ENCODE measurements at regions not wholly inside any gene's neighbourhood (a gene's known extent, or its start where the extent isn't known, plus 50 kb on each side); places are given as distances from the start of the nearest gene placed in this dataset.

DNA sequence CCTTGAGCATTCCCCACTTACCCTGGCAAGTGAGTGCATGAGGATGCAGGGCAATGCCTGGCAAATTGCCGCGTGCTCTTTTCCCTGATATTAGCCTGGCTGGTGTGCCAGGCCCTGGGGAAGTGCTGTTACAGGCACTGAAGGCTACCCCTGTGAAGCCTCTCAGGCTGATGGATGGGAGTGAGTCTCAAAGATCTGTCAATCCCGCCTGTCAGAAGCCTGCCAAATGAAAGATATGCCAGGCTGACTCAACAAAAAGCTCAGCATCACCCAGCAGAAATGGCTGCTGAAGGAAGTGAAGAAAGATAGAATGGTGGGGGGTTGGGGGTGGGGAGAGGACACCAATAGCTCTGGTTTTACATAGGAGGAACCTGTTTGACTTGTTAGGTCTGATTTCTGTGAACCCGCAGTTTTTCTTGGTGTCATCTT lies 112.1 kb downstream of the LACC1 start:
- no peaks in the 10 kb centered on the region for H3K36me3 Mint-ChIP-seq
- H3K4me3 Mint-ChIP-seq = no peak overlapping the region
- ATAC-seq (ENCODE audit: low read depth) = no peak
- peaks cover 5% of the 10 kb centered on the region for H3K27me3 Mint-ChIP-seq
- no peak for DNase-seq
- POLR2A ChIA-PET = no interaction called here
- peaks cover 11% of the 10 kb centered on the region for H3K9me3 Mint-ChIP-seq
- no peak overlapping the region for H3K27ac Mint-ChIP-seq
- H3K4me1 Mint-ChIP-seq = no peaks in the 10 kb centered on the region

DNA sequence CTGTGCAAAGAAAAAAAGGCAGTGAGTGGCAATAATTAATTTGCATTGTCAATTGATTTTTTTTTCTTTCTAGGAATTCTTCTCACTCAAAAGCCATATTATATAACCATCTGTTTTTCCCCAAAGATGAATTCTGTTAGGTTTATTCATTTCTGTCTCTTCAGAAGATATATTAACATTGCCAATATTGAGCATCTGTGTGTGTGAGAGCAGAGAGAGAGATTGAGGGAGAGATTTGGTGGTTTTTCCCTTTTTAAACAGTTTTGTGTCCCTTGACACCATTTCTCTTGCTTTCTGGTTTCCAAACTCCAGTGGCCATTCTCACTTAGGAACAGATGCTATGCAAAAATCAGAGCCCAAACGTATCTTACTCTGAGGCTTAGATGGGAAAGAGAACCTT lies 112.5 kb downstream of the LACC1 start:
- H3K36me3 Mint-ChIP-seq = no peaks in the 10 kb centered on the region
- no peak for DNase-seq
- POLR2A ChIA-PET = no interaction called here
- no peaks in the 10 kb centered on the region for H3K4me1 Mint-ChIP-seq
- no peak for ATAC-seq (ENCODE audit: low read depth)
- H3K4me3 Mint-ChIP-seq = no peak overlapping the region
- peaks cover 11% of the 10 kb centered on the region for H3K9me3 Mint-ChIP-seq
- no peak overlapping the region for H3K27ac Mint-ChIP-seq
- peaks cover 5% of the 10 kb centered on the region for H3K27me3 Mint-ChIP-seq

DNA sequence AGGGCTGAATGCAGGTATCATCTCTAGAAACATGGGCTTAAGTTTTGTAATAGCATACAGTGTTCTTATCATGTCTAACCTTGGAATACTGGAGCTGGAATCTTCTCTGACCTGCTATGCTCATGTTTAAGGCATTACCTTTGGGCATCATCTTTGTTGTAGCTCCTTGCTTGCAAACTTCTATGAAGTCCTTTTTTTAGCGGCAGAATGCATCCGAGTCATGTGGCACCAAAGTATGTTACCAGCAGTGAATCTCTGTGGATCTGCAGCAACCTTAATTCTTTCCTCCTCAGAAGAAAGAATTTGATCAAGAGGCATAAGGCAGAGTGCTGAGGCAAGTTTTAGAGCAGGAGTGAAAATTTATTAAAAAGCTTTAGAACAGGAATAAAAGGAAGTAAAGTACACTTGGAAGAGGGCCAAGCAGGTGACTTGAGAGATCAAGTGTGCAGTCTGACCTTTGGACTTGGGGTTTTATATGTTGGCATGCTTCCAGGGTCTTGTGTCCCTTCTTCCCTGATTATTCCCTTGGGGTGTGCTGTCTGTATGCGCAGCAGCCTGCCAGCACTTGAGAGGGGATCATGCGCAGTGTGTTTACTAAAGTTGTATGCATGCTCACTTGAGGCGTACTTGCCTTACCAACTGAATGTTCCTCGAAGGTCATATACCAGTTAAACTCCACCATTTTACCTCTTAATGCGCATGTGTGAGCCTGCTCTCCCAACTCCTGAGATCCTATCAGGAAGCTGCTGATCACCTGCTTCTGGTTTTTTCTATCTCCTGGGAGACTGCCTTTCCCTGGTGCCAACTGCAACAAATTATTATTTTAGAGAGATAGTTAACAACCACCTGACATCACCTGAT lies 115.5 kb downstream of the LACC1 start:
- Mint-ChIP-seq H3K36me3 (no peaks in the 10 kb centered on the region), H3K4me3 (no peak overlapping the region), H3K27ac (no peak overlapping the region), H3K9me3 (peaks cover 11% of the 10 kb centered on the region), H3K27me3 (peaks cover 5% of the 10 kb centered on the region), H3K4me1 (no peaks in the 10 kb centered on the region)
- POLR2A ChIA-PET = no interaction called here
- no peak for DNase-seq
- ATAC-seq (ENCODE audit: low read depth) = no peak

DNA sequence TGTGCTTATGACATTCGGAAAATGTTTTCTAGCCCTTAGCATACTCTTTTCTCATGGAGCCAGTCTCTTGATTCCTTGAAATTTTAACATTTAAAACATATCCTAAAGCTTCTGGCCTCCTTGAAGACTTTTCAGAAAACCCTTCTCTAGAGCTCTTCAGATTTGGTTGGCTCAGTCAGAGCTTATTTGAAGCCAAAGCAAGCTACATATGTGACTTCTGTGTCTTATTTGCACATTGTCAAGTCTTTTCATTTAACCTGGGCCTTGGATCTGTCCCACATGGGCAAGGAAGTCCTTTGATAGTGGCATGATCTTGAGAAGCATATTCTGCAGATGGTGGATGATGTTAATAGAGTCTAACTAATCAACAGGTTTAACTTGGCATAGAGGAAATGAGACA lies 116.5 kb downstream of the LACC1 start:
- no peak for ATAC-seq (ENCODE audit: low read depth)
- Mint-ChIP-seq H3K27ac (no peak overlapping the region), H3K4me1 (no peaks in the 10 kb centered on the region), H3K4me3 (no peak overlapping the region), H3K27me3 (peaks cover 7% of the 10 kb centered on the region), H3K9me3 (peaks cover 11% of the 10 kb centered on the region), H3K36me3 (no peaks in the 10 kb centered on the region)
- no peak for DNase-seq
- POLR2A ChIA-PET = no interaction called here

DNA sequence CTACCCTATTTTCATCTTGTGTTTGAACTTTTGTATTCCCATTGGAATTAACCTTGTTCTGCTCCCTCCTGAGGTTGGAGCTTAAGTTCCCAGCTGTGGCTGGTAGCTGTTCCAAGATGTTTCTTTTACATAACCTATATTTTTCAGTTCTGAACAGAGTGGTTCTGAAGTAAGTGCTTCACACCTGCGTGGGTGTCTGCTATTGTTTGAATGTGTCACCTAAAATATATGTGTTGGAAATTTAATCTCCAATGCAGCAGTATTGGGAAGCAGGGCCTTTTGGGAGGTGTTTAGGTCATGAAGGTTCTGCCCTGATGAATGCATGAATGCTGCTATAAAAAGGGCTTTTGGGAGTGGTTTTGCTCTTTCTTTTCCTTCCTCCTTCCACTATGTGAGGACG lies 123.8 kb downstream of the LACC1 start:
- no peak overlapping the region for H3K4me3 Mint-ChIP-seq
- H3K36me3 Mint-ChIP-seq = no peaks in the 10 kb centered on the region
- ATAC-seq (ENCODE audit: low read depth) (no peak), DNase-seq (no peak)
- H3K9me3 Mint-ChIP-seq = no peaks in the 10 kb centered on the region
- H3K27me3 Mint-ChIP-seq = peaks cover 3% of the 10 kb centered on the region
- H3K27ac Mint-ChIP-seq = no peak overlapping the region
- POLR2A ChIA-PET = no interaction called here
- H3K4me1 Mint-ChIP-seq = no peaks in the 10 kb centered on the region

DNA sequence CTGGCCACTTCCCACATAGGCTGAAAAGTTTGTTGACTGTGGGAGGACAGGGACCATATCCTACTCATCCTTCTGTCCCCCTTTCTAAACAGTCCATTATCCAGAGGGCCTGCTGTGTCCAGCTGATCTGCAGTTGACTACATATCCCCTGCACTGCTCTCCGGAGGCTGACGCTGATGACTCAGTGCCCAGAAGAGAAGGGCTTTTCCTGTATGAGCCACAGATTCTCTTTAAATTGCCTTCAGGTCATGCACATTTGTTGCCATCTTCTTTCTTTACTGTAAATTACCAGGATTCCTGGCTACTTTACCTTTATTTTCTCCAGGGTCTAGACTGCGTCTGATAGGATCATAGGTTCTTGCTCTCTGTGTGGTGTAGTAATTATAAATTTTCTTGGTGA lies 125.2 kb downstream of the LACC1 start:
- no peak for ATAC-seq (ENCODE audit: low read depth)
- POLR2A ChIA-PET = no interaction called here
- H3K9me3 Mint-ChIP-seq = no peaks in the 10 kb centered on the region
- no peaks in the 10 kb centered on the region for H3K4me1 Mint-ChIP-seq
- H3K36me3 Mint-ChIP-seq = no peaks in the 10 kb centered on the region
- peaks cover 8% of the 10 kb centered on the region for H3K27me3 Mint-ChIP-seq
- no peak for DNase-seq
- no peak overlapping the region for H3K27ac Mint-ChIP-seq
- H3K4me3 Mint-ChIP-seq = no peak overlapping the region

DNA sequence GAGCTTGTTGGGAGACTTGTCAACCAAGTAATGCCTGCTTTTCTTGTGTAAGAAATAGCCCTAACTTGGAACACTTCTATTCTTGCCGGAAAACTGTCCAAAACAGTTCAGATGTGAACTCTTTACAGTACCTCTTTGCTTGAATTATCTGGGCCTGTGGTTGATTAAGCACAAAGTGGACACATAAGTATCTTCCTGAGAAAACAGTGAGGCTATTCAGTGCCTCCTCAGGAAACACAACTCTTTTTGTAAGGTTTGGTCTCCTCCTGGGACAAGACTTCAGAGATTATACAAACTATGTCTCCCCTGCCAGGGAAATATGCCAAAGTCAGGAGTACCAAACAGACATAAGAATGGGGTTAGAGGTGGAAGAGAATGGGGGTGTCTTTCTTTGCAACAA lies 127.7 kb downstream of the LACC1 start:
- Mint-ChIP-seq H3K4me1 (no peaks in the 10 kb centered on the region), H3K27ac (no peak overlapping the region), H3K27me3 (peaks cover 6% of the 10 kb centered on the region), H3K9me3 (no peaks in the 10 kb centered on the region), H3K4me3 (no peak overlapping the region), H3K36me3 (no peaks in the 10 kb centered on the region)
- DNase-seq = no peak
- POLR2A ChIA-PET = no interaction called here
- no peak for ATAC-seq (ENCODE audit: low read depth)

DNA sequence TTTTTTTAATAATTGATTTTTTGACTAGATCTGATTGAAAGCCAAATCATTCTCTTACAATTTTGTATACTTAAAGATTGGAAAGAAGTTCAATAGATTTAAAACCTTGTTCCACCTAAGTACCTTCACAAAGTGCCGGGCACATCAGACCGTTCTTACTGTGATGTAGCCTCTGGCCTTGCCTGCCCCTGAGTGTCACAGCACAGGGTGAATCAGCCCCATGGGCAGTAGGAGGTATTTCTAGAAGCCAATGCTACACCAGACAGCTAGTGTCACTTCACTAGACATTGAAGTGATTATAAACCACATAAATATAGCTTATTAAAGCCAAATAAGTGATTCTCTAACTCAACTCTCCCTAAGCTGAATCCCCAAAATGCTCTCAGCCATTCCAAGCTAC lies 131.3 kb downstream of the LACC1 start:
- Mint-ChIP-seq H3K4me1 (no peaks in the 10 kb centered on the region), H3K27me3 (peaks cover 6% of the 10 kb centered on the region), H3K36me3 (no peaks in the 10 kb centered on the region), H3K9me3 (no peaks in the 10 kb centered on the region), H3K27ac (no peak overlapping the region), H3K4me3 (no peak overlapping the region)
- ATAC-seq (ENCODE audit: low read depth) (no peak), DNase-seq (no peak)
- POLR2A ChIA-PET = no interaction called here

DNA sequence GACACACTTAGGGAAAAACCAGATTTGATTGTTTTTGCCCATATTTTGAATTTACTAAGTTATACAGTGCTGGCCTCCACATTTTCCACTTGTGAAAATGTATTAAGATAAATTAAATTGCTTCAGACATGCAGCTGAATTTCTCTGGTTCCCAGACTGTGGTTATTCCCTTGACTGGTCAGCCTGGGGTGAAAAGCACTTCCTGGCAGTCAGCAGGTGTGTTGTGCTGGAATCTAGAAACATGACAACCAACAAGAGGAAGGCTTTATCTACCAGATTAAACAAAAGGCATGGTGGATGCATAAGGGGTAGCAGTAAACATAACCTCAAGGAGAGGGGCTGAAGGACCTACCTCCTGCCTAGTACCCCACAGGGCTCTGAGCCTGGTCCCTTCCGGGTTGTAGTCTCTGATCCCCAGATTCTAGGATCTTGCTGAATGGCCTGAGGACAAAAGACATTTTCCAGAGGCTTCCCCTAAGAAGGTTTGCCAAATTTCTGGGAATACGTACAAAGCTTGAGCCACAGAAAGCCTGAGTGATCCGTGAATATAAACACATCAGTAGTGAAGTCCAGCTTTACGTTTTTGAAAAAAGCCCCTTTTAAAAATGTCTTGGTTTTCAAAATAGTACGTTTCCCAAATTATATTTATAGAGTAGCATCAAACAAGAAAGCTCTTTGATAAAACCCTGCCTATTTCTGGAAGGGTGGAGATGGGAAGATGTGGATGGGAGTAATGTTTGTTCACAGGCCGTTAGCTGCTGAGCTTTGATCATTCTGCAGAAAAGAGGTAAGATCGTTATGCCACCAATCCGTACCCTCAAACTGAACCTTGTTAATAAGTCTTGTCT lies 133.4 kb downstream of the LACC1 start:
- H3K4me1 Mint-ChIP-seq = peaks cover 4% of the 10 kb centered on the region
- POLR2A ChIA-PET = no interaction called here
- no peak overlapping the region for H3K27ac Mint-ChIP-seq
- H3K4me3 Mint-ChIP-seq = no peak overlapping the region
- DNase-seq (no peak), ATAC-seq (ENCODE audit: low read depth) (no peak)
- H3K27me3 Mint-ChIP-seq = peaks cover 4% of the 10 kb centered on the region
- H3K9me3 Mint-ChIP-seq = no peaks in the 10 kb centered on the region
- H3K36me3 Mint-ChIP-seq = no peaks in the 10 kb centered on the region

DNA sequence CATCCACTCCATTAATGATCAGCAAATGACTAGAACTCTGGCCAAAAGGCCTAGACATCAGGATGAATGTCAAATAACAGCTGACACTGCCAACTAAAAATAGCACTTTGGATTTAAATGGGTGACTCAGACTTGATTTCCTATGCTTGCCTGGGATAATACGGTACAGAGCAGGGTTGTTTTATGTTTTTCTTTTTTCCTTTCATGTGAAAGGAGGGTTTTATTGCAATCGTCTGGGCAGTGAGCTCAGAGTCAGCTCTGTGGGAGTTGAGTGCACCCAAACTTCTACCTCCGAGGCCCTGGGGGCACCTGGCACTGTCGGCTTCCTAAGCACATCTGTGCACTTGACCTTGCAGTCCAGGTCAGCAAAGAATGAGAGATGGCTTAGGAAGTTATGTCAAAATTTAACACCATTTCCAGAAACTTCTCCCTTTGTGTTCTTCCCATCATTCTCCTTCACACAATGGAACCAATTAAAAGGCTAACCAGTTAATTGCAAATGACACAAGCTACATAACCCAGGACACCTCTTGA lies 134.1 kb downstream of the LACC1 start:
- no peak overlapping the region for H3K27ac Mint-ChIP-seq
- H3K27me3 Mint-ChIP-seq = peaks cover 4% of the 10 kb centered on the region
- H3K4me1 Mint-ChIP-seq = peaks cover 4% of the 10 kb centered on the region
- DNase-seq (no peak), ATAC-seq (ENCODE audit: low read depth) (no peak)
- no peaks in the 10 kb centered on the region for H3K36me3 Mint-ChIP-seq
- H3K9me3 Mint-ChIP-seq = no peaks in the 10 kb centered on the region
- H3K4me3 Mint-ChIP-seq = no peak overlapping the region
- POLR2A ChIA-PET = no interaction called here

DNA sequence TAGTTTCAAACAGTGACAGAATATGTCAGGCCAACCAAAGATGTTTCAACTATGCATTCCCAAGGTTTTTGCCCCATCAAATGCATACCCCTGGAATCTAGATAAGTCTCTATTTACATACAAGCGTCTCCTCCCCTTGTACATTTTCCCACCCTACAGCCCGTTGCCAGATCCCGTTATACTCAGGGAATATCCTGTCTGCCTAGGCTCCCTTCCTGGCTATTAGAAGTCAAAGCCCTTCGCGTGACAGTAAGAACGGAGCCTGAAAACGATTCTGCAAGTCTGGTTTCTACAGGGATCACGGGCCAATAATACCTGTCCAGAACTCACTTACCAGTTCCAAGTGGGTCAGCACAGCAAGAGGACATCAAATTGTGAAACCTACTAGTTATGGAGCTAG lies 134.8 kb downstream of the LACC1 start:
- Mint-ChIP-seq H3K27me3 (no peaks in the 10 kb centered on the region), H3K4me3 (no peak overlapping the region), H3K9me3 (no peaks in the 10 kb centered on the region), H3K4me1 (peaks cover 4% of the 10 kb centered on the region), H3K36me3 (no peaks in the 10 kb centered on the region), H3K27ac (no peak overlapping the region)
- POLR2A ChIA-PET = no interaction called here
- no peak for DNase-seq
- ATAC-seq (ENCODE audit: low read depth) = no peak

DNA sequence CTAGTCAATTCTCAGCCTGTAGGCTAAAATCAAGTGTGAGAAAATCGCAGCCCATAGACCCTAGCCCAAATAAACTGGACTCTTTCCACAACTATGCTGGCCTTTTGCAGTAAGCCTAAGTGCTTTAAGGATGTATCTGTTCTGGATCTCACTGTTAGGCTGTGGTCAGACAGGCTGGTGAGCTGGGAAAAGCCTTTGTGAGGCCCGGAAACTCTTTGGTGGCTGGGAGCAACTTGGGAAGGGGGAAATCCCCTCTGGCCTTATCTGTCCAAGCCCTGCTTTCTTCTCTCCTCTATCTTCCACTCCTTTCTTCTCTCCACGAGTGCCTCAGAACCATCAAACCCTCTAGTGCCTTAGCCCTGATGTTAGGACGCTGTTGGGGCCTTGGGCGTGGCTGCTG lies 135.4 kb downstream of the LACC1 start:
- no peak overlapping the region for H3K4me3 Mint-ChIP-seq
- no peak for DNase-seq
- no peaks in the 10 kb centered on the region for H3K27me3 Mint-ChIP-seq
- peaks cover 4% of the 10 kb centered on the region for H3K4me1 Mint-ChIP-seq
- ATAC-seq (ENCODE audit: low read depth) = no peak
- H3K36me3 Mint-ChIP-seq = no peaks in the 10 kb centered on the region
- POLR2A ChIA-PET = no interaction called here
- no peak overlapping the region for H3K27ac Mint-ChIP-seq
- H3K9me3 Mint-ChIP-seq = no peaks in the 10 kb centered on the region

DNA sequence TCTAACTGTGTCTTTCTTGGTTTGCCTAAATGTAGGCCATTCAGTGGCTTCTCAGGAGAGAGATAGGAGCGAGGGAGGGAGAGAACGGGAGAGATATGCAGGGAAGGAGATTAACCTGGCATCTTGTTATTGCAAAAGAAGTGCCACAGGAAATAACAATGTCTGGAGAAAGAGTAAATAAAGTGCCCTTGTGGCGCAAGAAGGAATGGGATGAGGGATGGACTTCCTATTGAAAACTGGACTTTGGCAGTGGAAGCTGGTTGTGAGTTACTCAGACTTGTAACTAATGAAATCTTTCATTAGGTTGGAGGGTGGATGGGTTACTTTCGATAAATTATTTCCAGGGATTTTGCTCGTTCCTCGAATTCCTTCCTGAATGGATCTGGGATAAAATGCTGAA lies 136.1 kb downstream of the LACC1 start:
- POLR2A ChIA-PET = no interaction called here
- H3K9me3 Mint-ChIP-seq = no peaks in the 10 kb centered on the region
- DNase-seq = no peak
- no peaks in the 10 kb centered on the region for H3K27me3 Mint-ChIP-seq
- H3K4me3 Mint-ChIP-seq = no peak overlapping the region
- H3K4me1 Mint-ChIP-seq = peaks cover 4% of the 10 kb centered on the region
- H3K36me3 Mint-ChIP-seq = no peaks in the 10 kb centered on the region
- no peak overlapping the region for H3K27ac Mint-ChIP-seq
- no peak for ATAC-seq (ENCODE audit: low read depth)

DNA sequence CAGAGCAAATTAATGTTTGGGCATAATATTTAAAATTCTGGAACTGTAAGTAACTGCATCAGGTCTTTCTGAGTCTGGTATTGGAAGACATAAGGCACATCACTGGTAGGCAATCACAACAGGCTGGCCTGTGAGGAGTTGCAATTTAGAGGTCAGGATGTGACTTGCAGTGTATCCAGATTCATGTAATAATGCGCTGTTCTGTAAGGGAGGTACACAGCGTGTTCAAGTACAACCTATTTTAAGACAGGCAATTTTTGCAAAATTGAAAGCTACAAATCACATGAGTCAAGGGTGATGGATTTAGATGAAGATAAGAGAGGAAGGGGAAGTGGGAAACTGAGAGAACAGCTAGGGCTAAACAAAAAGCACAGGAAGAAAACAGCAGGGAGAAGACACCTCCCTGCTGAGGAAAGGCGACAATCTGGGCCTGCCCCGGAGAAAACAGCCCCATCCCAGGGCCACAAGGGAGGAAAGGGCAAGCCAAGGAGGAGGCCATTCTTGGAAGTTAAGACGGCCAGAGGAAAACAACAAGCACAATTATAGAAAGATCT lies 138.1 kb downstream of the LACC1 start:
- H3K4me1 Mint-ChIP-seq = peaks cover 4% of the 10 kb centered on the region
- no peaks in the 10 kb centered on the region for H3K27me3 Mint-ChIP-seq
- H3K9me3 Mint-ChIP-seq = no peaks in the 10 kb centered on the region
- H3K36me3 Mint-ChIP-seq = no peaks in the 10 kb centered on the region
- ATAC-seq (ENCODE audit: low read depth) (no peak), DNase-seq (no peak)
- no peak overlapping the region for H3K27ac Mint-ChIP-seq
- POLR2A ChIA-PET = no interaction called here
- no peak overlapping the region for H3K4me3 Mint-ChIP-seq

Measured in activated naive CD8-positive, alpha-beta T cell treated with anti-CD3 and anti-CD28 coated beads, Interleukin-2, amount 10 ng/mL, durations not matched to agents 7 days and 5 days (primary cell).